ENCODE measurements at regions not wholly inside any gene's neighbourhood (a gene's known extent, or its start where the extent isn't known, plus 50 kb on each side); places are given as distances from the start of the nearest gene placed in this dataset.

DNA sequence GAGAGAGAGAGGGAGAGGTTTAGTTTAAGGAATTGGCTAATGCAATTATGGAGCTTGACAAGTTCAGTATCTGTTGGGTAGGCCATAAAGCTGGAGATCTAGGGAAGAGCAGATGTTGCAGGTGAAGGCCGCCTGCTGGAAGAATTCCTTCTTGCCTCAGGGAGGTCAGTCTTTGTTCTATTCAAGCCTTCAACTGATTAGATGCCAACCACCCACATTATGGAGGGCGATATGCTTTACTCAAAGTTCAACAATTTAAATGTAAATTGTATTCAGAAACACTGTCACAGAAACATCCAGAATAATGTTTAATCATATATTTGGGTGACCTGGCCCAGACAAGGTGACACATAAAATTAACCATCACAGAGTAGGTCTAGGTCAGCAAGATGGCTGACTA, 51.7 kb upstream of the SSBP2 start:
- Histone ChIP-seq H3K27ac (ENCODE audit: low read depth in 1 of 2, low read length in 2 of 2) (no peak overlapping the region), H3K27me3 (ENCODE audit: control insufficient read depth in 4 of 4, insufficient read depth in 4 of 4, low read length in 3 of 4) (no peaks in the 10 kb centered on the region), H3K36me3 (ENCODE audit: control insufficient read depth in 4 of 4, insufficient read depth in 3 of 4, low read depth in 1 of 4, low read length in 3 of 4) (no peaks in the 10 kb centered on the region), H3K4me1 (ENCODE audit: control insufficient read depth in 4 of 4, insufficient read depth in 4 of 4, low read length in 3 of 4) (no peaks in the 10 kb centered on the region), H3K9ac (ENCODE audit: low read depth in 1 of 2, low read length in 2 of 2) (no peak overlapping the region), H3K9me3 (ENCODE audit: control insufficient read depth in 4 of 4, low read length in 3 of 4) (peaks cover 0 to 4% (median 0%) of the 10 kb centered on the region in 4 donors), H3K4me3 (ENCODE audit: low read depth in 1 of 3, low read length in 3 of 3) (no peak overlapping the region)
- DNase-seq (ENCODE audit: low spot score): no peak
- WGBS: 93% methylated on average over 2 of the region's 2 CpGs
- TF ChIP-seq, protein P1, sequence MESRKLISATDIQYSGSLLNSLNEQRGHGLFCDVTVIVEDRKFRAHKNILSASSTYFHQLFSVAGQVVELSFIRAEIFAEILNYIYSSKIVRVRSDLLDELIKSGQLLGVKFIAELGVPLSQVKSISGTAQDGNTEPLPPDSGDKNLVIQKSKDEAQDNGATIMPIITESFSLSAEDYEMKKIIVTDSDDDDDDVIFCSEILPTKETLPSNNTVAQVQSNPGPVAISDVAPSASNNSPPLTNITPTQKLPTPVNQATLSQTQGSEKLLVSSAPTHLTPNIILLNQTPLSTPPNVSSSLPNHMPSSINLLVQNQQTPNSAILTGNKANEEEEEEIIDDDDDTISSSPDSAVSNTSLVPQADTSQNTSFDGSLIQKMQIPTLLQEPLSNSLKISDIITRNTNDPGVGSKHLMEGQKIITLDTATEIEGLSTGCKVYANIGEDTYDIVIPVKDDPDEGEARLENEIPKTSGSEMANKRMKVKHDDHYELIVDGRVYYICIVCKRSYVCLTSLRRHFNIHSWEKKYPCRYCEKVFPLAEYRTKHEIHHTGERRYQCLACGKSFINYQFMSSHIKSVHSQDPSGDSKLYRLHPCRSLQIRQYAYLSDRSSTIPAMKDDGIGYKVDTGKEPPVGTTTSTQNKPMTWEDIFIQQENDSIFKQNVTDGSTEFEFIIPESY (IDR thresholded peaks at IDR 0.05): no peak
- TF ChIP-seq SP1 (IDR thresholded peaks at IDR 0.05) (no peak), FOXA2 (IDR thresholded peaks at IDR 0.05) (no peak), YY1 (IDR thresholded peaks at IDR 0.05) (no peak), GABPA (IDR thresholded peaks at IDR 0.05 in 1 of 2, conservative IDR thresholded peaks at IDR 0.05 in 1 of 2) (no peak), EGR1 (IDR thresholded peaks at IDR 0.05; ENCODE audit: low read depth in 2 of 2) (no peak), TAF1 (conservative IDR thresholded peaks at IDR 0.05) (no peak), HNF4A (conservative IDR thresholded peaks at IDR 0.05) (no peak), JUND (IDR thresholded peaks at IDR 0.05) (no peak)
- TF ChIP-seq, protein P2, sequence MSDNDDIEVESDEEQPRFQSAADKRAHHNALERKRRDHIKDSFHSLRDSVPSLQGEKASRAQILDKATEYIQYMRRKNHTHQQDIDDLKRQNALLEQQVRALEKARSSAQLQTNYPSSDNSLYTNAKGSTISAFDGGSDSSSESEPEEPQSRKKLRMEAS (IDR thresholded peaks at IDR 0.05): no peak
- TF ChIP-seq, protein P3, sequence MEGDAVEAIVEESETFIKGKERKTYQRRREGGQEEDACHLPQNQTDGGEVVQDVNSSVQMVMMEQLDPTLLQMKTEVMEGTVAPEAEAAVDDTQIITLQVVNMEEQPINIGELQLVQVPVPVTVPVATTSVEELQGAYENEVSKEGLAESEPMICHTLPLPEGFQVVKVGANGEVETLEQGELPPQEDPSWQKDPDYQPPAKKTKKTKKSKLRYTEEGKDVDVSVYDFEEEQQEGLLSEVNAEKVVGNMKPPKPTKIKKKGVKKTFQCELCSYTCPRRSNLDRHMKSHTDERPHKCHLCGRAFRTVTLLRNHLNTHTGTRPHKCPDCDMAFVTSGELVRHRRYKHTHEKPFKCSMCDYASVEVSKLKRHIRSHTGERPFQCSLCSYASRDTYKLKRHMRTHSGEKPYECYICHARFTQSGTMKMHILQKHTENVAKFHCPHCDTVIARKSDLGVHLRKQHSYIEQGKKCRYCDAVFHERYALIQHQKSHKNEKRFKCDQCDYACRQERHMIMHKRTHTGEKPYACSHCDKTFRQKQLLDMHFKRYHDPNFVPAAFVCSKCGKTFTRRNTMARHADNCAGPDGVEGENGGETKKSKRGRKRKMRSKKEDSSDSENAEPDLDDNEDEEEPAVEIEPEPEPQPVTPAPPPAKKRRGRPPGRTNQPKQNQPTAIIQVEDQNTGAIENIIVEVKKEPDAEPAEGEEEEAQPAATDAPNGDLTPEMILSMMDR (IDR thresholded peaks at IDR 0.05; ENCODE audit: low read depth, low read length, missing input control): no peak

DNA sequence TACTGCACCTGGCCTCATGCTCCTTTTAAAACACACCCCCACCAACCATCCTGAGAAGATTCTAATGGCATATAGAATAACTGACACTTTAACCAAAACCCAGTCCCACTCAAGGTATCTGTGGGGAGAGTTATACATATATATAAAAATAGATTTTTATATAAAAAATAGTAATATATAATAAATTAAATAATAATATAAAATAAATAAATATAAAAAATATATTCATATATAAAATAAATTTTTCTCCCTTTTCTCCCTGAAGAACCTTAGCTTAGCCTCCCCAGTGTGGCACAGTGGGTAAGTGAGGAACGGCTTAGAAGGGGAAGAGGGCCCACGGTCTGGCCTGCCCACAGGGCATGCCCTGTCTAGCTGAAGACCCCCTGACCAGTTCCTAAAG, 51.1 kb upstream of the SSBP2 start:
- Histone ChIP-seq H3K36me3 (ENCODE audit: control insufficient read depth in 4 of 4, insufficient read depth in 3 of 4, low read depth in 1 of 4, low read length in 3 of 4) (no peaks in the 10 kb centered on the region), H3K4me3 (ENCODE audit: low read depth in 1 of 3, low read length in 3 of 3) (no peak overlapping the region), H3K27me3 (ENCODE audit: control insufficient read depth in 4 of 4, insufficient read depth in 4 of 4, low read length in 3 of 4) (no peaks in the 10 kb centered on the region), H3K9me3 (ENCODE audit: control insufficient read depth in 4 of 4, low read length in 3 of 4) (peaks cover 0 to 3% (median 0%) of the 10 kb centered on the region in 4 donors), H3K9ac (ENCODE audit: low read depth in 1 of 2, low read length in 2 of 2) (no peak overlapping the region), H3K4me1 (ENCODE audit: control insufficient read depth in 4 of 4, insufficient read depth in 4 of 4, low read length in 3 of 4) (no peaks in the 10 kb centered on the region), H3K27ac (ENCODE audit: low read depth in 1 of 2, low read length in 2 of 2) (no peak overlapping the region)
- WGBS: 96% methylated on average over 2 of the region's 2 CpGs
- no peak for DNase-seq (ENCODE audit: low spot score)
- TF ChIP-seq, protein P3 (IDR thresholded peaks at IDR 0.05; ENCODE audit: low read depth, low read length, missing input control): no peak
- TF ChIP-seq RXRA (IDR thresholded peaks at IDR 0.05): no peak
- TF ChIP-seq, protein P4, sequence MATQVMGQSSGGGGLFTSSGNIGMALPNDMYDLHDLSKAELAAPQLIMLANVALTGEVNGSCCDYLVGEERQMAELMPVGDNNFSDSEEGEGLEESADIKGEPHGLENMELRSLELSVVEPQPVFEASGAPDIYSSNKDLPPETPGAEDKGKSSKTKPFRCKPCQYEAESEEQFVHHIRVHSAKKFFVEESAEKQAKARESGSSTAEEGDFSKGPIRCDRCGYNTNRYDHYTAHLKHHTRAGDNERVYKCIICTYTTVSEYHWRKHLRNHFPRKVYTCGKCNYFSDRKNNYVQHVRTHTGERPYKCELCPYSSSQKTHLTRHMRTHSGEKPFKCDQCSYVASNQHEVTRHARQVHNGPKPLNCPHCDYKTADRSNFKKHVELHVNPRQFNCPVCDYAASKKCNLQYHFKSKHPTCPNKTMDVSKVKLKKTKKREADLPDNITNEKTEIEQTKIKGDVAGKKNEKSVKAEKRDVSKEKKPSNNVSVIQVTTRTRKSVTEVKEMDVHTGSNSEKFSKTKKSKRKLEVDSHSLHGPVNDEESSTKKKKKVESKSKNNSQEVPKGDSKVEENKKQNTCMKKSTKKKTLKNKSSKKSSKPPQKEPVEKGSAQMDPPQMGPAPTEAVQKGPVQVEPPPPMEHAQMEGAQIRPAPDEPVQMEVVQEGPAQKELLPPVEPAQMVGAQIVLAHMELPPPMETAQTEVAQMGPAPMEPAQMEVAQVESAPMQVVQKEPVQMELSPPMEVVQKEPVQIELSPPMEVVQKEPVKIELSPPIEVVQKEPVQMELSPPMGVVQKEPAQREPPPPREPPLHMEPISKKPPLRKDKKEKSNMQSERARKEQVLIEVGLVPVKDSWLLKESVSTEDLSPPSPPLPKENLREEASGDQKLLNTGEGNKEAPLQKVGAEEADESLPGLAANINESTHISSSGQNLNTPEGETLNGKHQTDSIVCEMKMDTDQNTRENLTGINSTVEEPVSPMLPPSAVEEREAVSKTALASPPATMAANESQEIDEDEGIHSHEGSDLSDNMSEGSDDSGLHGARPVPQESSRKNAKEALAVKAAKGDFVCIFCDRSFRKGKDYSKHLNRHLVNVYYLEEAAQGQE (IDR thresholded peaks at IDR 0.05): no peak
- no peak for TF ChIP-seq SP1 (IDR thresholded peaks at IDR 0.05)
